LoVo (cell line): ENCODE measurements at regions not wholly inside any gene's neighbourhood (a gene's known extent, or its start where the extent isn't known, plus 50 kb on each side); places are given as distances from the start of the nearest gene placed in this dataset.

Source experiments
- DNase-seq: peaks from one replicate; pipeline ENCODE4 v3.0.0-alpha.2; 2016; ENCODE audit warnings: low spot score

DNA sequence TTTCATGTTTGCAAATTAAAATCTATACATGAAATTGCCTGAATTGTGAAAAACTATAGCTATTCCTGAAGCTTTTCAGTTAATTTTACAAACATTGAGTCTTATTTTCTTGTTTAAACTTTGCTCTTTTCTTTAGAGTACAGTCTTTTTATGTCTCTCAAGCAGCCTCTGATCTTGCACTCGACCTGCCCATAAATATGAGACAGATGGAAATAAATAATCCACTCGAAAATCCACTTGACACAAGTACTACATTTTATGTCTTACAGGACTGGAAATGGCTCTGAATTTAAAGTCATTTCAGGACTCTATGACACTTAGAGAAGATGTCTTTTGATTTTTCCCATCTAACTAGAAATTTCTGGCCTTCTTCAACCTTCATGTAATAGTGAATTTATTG is 283.8 kb downstream of the USP25 start:
- DNase-seq: no peak

DNA sequence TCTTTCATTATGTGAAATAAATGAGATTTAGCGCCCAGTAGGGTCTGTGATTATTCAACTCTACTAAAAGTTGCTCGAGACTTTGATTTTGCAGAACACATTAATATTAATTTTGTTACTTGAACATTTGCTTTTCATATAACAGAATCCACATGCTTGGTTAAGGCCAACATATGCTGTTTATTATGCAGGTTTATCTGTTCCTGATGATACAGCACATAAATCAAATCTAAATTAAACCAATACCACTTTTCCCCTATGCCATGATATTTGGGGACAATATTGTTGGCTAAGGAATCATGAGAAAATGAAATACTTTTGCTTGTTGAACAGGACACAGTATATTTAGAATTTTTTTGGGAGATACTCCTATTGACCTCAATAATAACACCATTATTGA is 291.1 kb downstream of the USP25 start:
- DNase-seq: no peak

DNA sequence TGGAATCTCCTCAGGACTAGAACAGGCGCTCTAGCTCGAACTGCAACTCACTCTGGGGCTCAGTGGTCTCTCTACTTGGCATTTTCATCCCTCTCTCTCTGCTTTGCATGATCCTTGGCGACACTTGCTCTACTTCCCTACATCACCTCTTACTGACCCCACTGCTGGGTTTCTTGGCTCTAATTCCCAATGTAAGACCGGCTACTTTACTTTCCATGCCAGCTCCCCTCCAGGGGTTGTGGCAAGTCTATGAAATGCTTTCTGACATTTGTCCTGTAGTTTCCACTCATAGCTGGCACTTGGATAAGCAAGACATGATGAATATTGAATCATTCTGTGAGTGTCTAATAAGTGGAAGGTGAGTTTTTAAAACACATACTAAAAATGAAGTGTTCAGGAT is 292.3 kb downstream of the USP25 start:
- no peak for DNase-seq

DNA sequence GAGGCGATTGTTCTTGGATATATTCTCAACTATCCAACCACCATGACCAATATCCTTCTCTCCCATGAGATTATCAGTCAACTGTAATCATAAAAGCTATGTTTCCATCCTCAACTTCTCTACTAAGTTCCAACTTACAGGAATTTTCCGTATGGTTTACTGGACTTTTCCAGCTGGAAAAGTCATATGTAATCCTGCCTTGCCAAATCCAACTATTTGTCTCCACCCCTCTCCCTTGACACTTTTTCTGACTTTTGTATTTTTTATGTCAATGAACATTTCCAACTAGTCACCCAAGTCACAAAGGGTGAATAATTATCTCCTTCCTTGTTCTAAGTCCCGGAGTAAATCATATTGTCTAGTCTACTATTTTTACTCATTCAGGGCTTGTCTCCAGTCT is 293.1 kb downstream of the USP25 start:
- no peak for DNase-seq

DNA sequence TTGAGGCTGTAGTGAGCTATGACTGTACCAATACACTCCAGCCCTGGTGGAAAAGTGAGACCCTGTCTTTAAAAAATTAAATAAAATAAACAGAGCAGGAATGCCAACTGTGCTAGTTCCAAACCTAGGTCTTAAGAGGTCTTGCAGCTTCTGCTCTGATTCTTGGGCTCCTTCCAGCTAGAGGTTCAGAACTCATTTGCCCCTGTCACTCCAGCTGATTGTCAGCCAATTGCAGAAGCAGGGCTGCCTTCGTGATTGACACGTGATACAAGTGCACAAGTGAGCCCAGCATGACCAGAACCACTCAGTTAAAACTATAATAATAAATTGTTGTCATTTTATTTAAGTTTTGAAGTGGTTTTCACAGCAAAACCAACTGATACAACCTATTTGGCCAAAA is 298.4 kb downstream of the USP25 start:
- no peak for DNase-seq

DNA sequence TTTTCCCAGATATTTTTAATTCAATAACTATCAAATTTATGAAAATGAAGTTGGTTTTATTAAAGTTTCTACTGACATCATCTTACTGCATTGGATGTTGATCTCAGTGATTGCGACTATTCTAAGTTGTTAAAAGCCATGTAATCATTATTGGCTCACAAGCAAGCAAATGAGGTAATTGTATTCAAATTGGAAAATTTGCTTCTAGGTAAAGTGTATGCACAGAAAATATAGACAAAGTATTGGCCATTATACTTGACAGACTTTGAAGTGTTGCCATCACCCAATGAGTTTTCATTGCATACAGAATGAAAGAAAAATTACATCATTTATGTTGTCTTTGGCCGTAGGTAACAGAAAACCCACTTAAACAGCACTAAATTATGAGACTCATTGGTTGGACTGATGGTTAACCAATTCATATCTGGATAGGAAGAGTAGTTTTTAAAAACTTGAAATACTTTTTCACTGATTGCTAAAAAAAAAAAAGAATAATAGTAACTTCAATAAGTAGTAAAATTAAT is 299.2 kb downstream of the USP25 start:
- DNase-seq: no peak

DNA sequence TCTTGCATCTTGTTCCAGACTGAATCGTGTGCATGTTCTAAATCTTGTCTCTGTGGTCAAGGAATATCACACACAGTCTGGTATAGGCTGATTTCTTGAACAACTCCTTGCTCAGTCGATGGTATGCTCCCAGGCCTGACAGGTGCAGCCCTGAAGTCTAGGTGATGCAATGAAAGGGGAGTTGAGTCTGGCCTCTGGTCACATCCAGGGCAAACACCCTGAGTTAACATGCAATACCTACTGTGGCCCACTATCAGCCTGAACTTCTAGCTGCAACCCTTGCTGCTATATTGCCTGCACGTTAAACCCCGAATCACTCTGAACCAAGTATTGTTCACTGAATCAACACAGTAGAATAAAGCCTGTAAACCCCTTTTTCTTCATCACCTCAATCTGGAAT is 303.4 kb downstream of the USP25 start:
- DNase-seq: no peak

DNA sequence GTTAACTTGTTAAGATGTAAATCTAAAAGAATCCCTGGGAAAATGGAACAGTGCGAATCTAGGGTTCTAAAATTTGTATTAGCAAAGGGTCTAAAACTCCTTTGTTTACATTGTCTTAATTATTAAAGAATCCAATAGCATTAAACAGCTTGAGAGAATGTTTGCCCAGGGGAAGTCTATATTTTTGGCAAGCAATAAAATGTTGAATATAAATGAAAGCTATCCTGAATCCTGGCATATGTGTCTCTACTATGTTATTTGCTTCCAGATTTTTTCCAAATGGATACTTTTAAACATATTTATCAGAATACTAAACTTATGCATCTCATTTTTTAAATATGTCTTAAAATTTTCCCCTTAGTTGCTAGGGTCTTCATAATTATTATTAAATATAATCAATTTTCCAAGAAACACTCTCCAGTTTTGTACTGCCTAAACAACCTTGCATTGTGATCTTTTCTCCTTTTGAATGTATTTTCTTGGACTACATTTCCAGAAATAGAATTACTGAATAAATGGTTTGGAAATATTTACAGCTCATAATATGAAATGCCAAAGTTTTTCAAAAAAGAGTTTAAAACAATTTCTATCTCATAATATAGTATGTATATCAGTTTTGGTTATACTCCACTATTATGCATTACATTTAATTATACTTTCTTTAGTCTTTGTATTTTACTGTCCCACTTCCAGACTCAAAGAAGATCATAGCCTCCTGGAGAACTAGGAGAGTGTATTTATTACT is 304.8 kb downstream of the USP25 start:
- no peak for DNase-seq

DNA sequence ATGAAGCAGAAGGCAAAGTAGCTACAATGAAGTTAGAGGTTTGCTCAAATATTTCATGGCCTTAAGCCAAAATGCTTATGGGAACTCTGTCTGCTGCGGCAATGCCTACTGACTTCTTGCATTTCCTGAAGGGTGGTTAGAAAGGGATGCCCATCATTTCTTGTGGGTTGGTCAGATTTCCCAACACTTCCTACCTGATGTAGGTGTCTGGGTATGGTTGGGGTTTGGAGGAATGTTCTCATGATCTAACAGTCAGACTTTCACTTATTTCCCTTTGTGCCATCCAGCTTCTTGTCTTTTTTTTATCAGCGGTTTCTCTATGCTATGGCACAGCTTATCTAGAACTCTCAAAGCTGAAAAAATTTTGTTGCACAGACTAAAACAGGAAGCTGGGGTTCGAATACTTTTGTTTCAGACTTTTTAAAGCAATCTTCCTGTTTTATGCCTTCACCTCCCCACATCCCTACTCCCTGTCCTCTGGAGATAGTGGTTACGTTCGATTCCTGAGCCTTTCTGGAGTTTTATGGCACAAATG is 307.7 kb downstream of the USP25 start:
- DNase-seq: no peak

DNA sequence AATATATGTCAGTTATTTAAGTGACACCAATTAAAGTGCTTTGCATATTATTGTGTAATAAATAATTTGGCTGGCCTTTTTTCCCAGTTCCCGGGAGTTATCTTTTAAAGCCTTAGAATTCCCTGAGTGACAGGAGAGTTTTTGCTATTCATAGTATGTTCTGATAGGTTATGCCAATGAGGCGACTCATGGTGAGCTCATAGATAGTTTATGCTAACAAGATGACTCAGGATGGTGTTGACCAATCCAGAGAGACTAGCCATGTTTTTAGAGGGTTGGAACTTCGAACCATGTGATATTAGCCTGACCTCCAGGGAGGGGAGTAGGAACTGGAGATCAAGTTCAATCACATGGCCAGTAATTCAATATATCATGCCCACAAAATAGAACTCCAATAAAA is 310.8 kb downstream of the USP25 start:
- no peak for DNase-seq

DNA sequence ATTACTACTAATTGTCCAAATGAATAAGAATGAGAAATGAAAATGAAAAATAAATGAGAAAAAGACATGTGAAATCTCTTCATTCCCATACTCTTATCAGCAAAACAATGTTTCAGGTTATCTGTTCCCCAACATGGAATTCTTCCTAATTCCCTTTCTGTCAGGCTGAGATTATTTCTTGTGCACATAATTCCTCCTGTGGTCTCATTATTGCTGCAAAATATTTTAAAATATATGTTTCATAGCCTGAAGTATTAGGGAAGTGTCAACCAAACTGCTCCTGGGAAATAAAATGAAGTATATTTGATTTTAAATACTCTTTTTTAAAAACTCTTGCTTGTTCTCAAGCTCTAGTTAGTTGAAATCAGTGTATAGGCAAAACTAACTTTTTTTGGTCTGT is 314.9 kb downstream of the USP25 start:
- no peak for DNase-seq

DNA sequence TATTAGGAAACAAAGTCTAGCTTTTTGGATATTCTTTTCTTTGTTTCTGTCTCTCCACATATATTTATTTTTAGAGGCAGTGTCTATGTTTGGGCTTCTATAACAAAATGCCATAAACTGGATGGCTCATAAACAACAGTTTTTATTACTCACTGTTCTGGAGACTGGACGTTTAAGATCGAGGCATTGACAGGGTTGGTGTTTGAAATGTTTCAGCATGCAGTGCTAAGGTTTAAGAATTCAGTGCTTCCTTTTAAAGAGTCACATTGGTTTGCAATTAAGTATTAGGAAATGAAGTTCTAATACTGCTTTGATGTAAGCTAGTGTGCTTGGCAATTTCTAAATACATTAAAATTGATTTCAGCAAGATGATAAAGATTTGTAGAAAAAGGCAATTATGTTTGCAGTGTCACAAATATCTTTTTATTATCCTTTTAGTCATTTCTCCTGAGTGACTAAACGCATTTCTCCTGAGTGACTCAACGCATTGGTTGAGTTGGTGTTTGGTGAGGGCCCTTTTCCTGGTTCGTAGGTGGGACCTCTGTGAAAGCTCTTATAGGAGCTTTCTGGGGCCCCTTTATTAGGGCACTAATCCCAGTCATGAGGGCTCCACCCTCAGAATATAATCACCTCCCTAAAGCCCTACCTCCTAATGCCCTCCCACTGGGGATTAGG is 317.0 kb downstream of the USP25 start:
- DNase-seq: peak; percentile 53

DNA sequence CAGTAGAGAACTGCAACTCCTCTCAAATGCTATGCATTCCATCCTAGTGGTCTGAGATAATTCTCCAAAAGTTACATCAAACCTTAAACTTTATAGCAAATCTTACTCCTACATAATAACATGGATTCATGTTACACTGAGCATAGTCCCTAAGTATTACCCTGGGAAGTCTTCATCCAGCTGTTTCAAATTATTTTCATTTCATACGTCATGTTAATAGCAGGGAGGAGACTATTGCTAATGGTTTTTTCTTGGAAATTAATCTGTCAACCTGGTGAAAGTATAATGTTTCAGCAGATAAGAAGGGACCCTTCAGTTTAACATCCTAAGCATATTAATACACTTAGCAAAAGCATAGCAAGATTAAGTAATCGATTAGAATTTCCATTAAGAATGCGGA is 318.1 kb downstream of the USP25 start:
- DNase-seq: no peak

DNA sequence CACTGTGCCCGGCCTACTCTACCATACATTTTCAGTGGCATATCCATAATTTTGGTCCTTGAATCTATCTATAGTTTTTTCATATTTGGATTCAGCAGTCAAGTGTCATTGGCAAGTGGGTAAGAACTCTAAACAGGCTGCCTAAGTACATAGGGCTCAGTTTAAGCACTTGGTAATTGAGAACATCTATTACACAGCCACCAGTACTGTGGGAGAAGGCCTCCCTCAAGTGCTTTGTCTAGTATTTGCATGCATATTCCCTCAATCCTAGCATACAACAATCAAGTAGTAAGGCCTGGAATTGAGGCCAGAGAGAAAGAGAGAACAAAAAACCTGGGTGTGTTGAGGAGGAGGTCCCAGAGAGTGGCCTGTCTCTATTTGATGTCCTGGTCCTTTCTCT is 325.2 kb downstream of the USP25 start:
- no peak for DNase-seq

DNA sequence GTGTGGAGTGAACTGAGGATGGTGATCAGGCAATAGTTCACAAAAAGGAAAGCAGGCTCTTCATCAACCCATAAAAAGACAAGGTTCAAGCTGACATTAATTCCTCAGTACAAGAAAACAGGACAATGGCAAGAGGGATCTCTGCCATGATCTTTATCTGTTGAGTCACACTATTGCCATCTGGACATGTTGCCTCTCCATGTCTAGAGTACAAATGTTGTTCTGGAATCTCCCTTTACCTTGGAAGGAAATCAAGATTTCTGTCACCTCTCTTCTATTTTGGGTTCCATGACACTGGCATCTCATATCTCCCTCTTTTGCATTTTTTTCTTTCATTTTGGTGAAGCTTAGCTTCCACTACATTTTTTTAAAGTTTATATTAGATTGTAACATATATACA is 329.1 kb downstream of the USP25 start:
- no peak for DNase-seq

DNA sequence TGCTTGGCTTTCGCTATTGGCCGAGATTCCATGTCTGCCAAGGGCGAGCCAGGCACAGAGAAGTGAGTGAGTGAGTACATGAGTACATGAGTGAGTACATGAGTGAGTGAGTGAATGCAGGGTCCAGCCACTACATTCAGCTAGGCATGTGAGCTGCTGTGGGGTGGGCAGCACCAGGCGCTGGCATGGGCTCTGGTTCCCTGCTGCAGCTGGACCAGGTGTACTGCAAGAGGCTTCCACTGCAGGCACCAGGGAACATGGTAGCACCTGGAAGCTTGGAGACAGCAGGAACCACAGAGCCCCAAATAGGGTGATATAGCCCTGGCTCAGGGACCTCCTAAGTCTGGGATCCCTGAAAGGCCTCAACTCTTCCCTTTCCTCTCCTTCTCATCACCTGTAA is 330.2 kb downstream of the USP25 start:
- no peak for DNase-seq

DNA sequence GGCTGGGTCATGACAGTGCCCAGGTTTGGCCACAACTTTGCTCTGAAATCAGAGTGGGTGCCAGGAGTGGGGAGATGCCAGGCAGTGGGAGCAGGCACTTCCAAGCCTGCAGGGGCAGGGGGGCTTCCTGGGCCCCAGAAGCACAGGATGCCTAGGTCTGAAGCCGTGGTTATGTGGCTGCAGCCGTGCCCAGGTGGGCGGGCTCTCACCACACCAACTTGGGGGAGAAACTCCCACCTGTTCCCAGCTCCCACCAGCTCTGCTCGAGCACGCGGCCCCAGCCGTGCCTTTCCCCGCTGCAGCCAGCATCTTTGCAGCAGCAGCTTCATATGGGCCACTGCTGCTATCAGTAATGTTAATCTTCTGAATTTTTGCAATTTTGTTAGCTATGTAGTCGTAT is 331.4 kb downstream of the USP25 start:
- DNase-seq: no peak

DNA sequence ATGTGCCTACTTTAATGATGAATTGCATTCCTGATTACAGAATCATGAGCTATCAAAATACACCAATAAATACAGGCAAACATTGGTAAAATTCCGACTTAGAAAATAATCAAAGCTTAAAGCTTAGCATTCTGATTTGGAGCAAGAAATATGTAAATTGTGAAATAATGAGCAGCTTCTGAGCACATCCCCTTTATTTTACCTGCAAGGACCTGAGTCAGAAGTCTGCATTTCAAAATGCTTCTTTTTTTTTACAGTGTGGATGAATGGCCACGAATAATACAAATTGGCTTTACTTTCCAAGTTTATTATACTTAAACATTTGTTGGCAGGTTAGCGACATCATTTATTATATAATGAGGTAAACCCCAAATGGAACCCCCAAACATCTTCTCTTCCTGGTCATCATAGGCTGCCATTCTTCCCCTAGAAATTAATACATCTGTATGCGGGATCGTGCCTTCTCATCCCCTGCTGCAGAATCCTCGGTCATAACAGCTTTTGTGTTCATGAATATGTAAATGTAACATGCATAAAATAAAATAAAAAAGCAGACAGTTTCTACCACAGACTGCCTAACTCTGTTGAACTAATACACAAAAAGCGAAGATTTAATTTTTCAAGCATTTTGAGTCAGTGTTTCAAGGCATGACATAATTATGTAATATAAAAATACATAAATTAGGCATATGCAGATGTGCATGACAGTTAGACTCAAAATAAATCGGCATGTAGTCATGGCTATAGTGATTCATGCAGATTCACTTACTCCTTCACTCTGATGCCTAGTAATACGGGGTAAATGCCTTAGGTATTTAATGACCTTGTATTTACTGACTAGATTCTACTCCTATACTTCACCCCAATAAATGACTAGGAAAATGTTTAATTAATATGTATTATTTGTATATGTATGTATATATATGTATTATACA is 339.7 kb downstream of the USP25 start:
- no peak for DNase-seq

DNA sequence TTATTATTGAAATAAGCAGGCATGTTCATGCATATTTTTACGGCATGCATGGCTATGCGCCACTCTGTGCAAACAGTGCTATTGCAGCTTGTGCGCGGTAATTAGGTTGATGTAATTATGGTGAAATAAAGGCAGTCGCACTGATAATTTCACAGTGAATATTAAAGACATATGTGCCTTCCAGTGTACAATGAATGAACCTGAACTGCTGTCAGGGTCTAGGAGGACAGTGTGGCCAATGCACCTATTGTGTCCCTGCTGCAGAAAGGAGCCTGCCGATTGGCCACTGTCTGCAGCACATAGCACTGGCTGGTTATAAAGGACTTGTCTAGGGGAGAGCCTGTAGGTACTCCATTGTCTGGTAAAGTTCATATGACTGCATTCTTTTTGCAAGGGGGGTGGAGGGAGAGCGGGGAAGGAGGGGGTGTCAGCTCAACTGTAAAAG is 340.4 kb downstream of the USP25 start:
- no peak for DNase-seq

DNA sequence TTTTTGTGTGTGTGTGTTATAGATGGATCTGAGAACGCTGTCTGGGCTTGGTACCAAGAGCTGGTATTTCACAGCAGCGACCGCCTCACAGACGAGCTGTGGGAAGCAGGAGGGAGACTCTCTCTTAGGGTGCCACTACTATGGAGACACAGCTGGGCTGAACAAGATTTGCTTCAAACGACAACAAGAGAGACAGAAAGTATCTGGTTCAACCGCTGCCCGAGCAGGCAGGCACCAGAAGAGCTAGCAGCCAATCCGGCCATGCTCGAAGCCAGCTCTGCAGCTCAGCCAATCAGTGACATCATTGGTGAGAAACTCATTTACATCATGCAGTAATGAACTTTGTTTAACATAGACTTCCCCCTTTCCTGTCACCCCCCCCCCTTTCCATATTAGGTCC is 341.3 kb downstream of the USP25 start:
- DNase-seq: no peak

DNA sequence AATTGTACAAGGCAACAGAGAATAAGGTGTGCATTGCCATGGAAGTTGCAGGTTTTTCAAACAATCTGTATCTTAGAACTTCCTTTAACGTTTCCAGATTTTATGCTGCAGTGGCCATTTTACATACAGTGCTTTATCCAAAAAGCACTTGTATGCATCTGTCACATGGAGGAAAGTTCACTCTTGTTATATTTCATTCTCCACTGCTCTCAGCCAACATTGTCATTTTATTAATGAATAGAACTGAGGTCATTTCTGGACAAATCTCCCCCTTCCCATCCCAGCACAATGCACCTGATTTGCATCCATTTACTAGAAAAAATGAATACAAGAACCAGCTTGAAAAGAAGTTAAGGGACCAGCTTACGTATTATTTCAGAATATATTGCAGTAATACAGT is 342.0 kb downstream of the USP25 start:
- no peak for DNase-seq

DNA sequence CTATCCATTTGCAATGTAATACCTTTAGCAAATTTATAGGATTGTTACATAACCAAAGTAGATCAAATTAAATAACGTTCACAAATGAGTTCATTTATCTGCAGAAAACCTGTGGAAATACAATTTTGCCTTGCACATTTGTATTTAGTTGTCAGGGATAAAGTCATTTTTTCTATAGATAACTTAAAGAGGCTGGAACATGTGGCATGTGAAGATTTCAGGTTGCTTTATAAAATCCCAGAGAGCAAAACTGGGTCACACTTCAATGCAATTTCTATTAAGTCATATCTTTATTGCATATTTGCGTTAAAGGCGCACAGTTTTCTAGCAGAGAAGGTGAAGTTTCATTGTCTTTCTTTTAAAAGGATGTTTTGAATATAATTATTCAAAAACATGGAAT is 342.4 kb downstream of the USP25 start:
- DNase-seq: no peak
